HG03342 (cell line): ENCODE measurements at regions not wholly inside any gene's neighbourhood (a gene's known extent, or its start where the extent isn't known, plus 50 kb on each side); places are given as distances from the start of the nearest gene placed in this dataset.

Source experiments
- ATAC-seq: cut with Tn5 transposase; IDR thresholded peaks from one replicate; pipeline ENCODE4 v1.9.1; 2021; ENCODE audit warnings: mild to moderate bottlenecking, moderate library complexity; ENCODE audit not compliant: unreplicated experiment

GRCh38 chr10:85524001-85524666 lies 842.5 kb downstream of the GRID1 start:
- no peak for ATAC-seq

- no peak for ATAC-seq
Measured at GRCh38 chr10:85527616-85528317, 838.8 kb downstream of the GRID1 start.

- no peak for ATAC-seq
Measured at GRCh38 chr10:85528318-85528652, 838.3 kb downstream of the GRID1 start.

GRCh38 chr10:85531706-85532105 lies 834.9 kb downstream of the GRID1 start:
- ATAC-seq: no peak

GRCh38 chr10:85532773-85533172 lies 833.8 kb downstream of the GRID1 start:
- no peak for ATAC-seq

GRCh38 chr10:85535926-85536325 lies 830.7 kb downstream of the GRID1 start:
- ATAC-seq: no peak

- no peak for ATAC-seq
Measured at GRCh38 chr10:85537561-85537960, 829.0 kb downstream of the GRID1 start.

GRCh38 chr10:85538601-85539000 lies 828.0 kb downstream of the GRID1 start:
- ATAC-seq: no peak

GRCh38 chr10:85542152-85542551 lies 824.4 kb downstream of the GRID1 start:
- ATAC-seq: no peak

- no peak for ATAC-seq
Measured at GRCh38 chr10:85542936-85543730, 823.5 kb downstream of the GRID1 start.

GRCh38 chr10:85544956-85545355 lies 821.6 kb downstream of the GRID1 start:
- ATAC-seq: no peak

GRCh38 chr10:85545874-85546273 lies 820.7 kb downstream of the GRID1 start:
- ATAC-seq: no peak

GRCh38 chr10:85547460-85548023 lies 819.1 kb downstream of the GRID1 start:
- ATAC-seq: no peak

GRCh38 chr10:85548034-85548433 lies 818.6 kb downstream of the GRID1 start:
- ATAC-seq: peak; percentile 73
